Kidney (tissue), 13 donors: ENCODE measurements at regions not wholly inside any gene's neighbourhood (a gene's known extent, or its start where the extent isn't known, plus 50 kb on each side); places are given as distances from the start of the nearest gene placed in this dataset.

ENCODE experiments used
- DNase-seq, 5 donors: peaks; one replicate each; pipeline ENCODE4 v3.0.0-alpha.2; 2013 to 2020
- FAIRE-seq: peaks from 2 replicates; lab custom pipeline; 2012; peaks lifted over from hg19 to GRCh38; lab: Jason Lieb, UNC
- H3K27ac ChIP-seq, 2 donors: one replicate each; pipeline ENCODE4 v1.7.0; 2013; ENCODE audit warnings: low read depth in 2 of 2, low read length in 2 of 2, inconsistent platforms in 1 of 2
- H3K27me3 ChIP-seq: one replicate; pipeline ENCODE4 v1.7.1; 2013; ENCODE audit warnings: low read length, inconsistent platforms; ENCODE audit not compliant: control insufficient read depth, insufficient read depth
- H3K36me3 ChIP-seq, 3 donors: one replicate each; pipeline versions ENCODE4 v1.7.0 to v1.7.1; 2013; ENCODE audit warnings: low read length in 3 of 3, control low read depth in 1 of 3, inconsistent platforms in 1 of 3; ENCODE audit not compliant: insufficient read depth in 3 of 3, control insufficient read depth in 2 of 3
- H3K4me1 ChIP-seq, 3 donors: one replicate each; pipeline versions ENCODE4 v1.7.0 to v1.7.1; 2013; ENCODE audit warnings: low read length in 3 of 3, inconsistent platforms in 1 of 3, low read depth in 1 of 3; ENCODE audit not compliant: control insufficient read depth in 2 of 3, insufficient read depth in 2 of 3
- H3K4me3 ChIP-seq, 3 donors: one replicate each; pipeline versions ENCODE4 v1.7.0 to v1.8.1; 2013; ENCODE audit warnings: low read length in 3 of 3, control low read depth in 1 of 3, inconsistent platforms in 1 of 3
- H3K9ac ChIP-seq, 3 donors: one replicate each; pipeline versions ENCODE4 v1.7.0 to v1.7.1; 2013; ENCODE audit warnings: low read length in 3 of 3, control low read depth in 1 of 3, inconsistent platforms in 1 of 3
- H3K9me3 ChIP-seq, 3 donors: one replicate each; pipeline versions ENCODE4 v1.7.0 to v1.7.1; 2013; ENCODE audit warnings: low read length in 3 of 3, control low read depth in 1 of 3, inconsistent platforms in 1 of 3; ENCODE audit not compliant: control insufficient read depth in 2 of 3, insufficient read depth in 1 of 3
- CTCF ChIP-seq: IDR thresholded peaks from 3 replicates; pipeline ENCODE4 v1.5.1; 2012; ENCODE audit warnings: mild to moderate bottlenecking, moderate library complexity, borderline replicate concordance; ENCODE audit not compliant: insufficient read depth; ENCODE audit errors: extremely low read depth
- intact Hi-C: fragments of 100-400 bp; cut with DNase I; formaldehyde crosslinking; loops from one replicate; pipeline ENCODE4 v1.11.1; 2022
- donor health status: control.
- donor health status: control.
- donor health status: control.
- donor health status: control.
- donor health status: control.
- donor health status: DM: yes; HTN: yes; CAD: no.
- donor health status: Normal renal cell carcinoma (clear cell type).

- FAIRE-seq, result no peak
- H3K9ac ChIP-seq, result no peak overlapping the region
Observed at GRCh38 chr3:81199587-81199986, 561.9 kb downstream of the GBE1 start.

GRCh38 chr3:81198756-81199155, 562.7 kb downstream of the GBE1 start:
- H3K36me3 ChIP-seq, result no peaks in the 10 kb centered on the region
- DNase-seq (no peak), FAIRE-seq (no peak)
- intact Hi-C loops, result no loop called here
- H3K9me3 ChIP-seq, result no peaks in the 10 kb centered on the region
- H3K4me3 ChIP-seq, result no peak overlapping the region
- no peaks in the 10 kb centered on the region for H3K4me1 ChIP-seq
- no peak overlapping the region for H3K27ac ChIP-seq
- H3K27me3 ChIP-seq, result no peaks in the 10 kb centered on the region
- no peak for TF ChIP-seq CTCF
- H3K9ac ChIP-seq, result no peak overlapping the region

More at GRCh38 chr3:81199587-81199986, 561.9 kb downstream of the GBE1 start:
- no peaks in the 10 kb centered on the region for H3K27me3 ChIP-seq
- intact Hi-C loops, result no loop called here
- peak in 2 of 5 donors; percentile 10 to 11 for DNase-seq
- H3K9me3 ChIP-seq, result no peaks in the 10 kb centered on the region
- no peak overlapping the region for H3K4me3 ChIP-seq
- no peaks in the 10 kb centered on the region for H3K4me1 ChIP-seq
- H3K27ac ChIP-seq, result no peak overlapping the region
- H3K36me3 ChIP-seq, result no peaks in the 10 kb centered on the region
- no peak for TF ChIP-seq CTCF

GRCh38 chr3:81198216-81198615, 563.2 kb downstream of the GBE1 start:
- Histone ChIP-seq H3K9ac (no peak overlapping the region), H3K27ac (no peak overlapping the region), H3K36me3 (no peaks in the 10 kb centered on the region), H3K9me3 (no peaks in the 10 kb centered on the region), H3K4me1 (no peaks in the 10 kb centered on the region), H3K27me3 (no peaks in the 10 kb centered on the region), H3K4me3 (no peak overlapping the region)
- FAIRE-seq (no peak), DNase-seq (no peak)
- TF ChIP-seq CTCF, result no peak
- intact Hi-C loops, result no loop called here

- H3K36me3 ChIP-seq, result no peaks in the 10 kb centered on the region
- no peak overlapping the region for H3K9ac ChIP-seq
- no peak overlapping the region for H3K27ac ChIP-seq
- TF ChIP-seq CTCF, result no peak
- intact Hi-C loops, result no loop called here
- H3K27me3 ChIP-seq, result no peaks in the 10 kb centered on the region
- DNase-seq (no peak), FAIRE-seq (no peak)
- no peaks in the 10 kb centered on the region for H3K4me1 ChIP-seq
- H3K4me3 ChIP-seq, result no peak overlapping the region
- H3K9me3 ChIP-seq, result no peaks in the 10 kb centered on the region
Observed at GRCh38 chr3:81197386-81197785, 564.1 kb downstream of the GBE1 start.
